GM18508 (cell line): ENCODE measurements at regions not wholly inside any gene's neighbourhood (a gene's known extent, or its start where the extent isn't known, plus 50 kb on each side); places are given as distances from the start of the nearest gene placed in this dataset.

Experiments
- ATAC-seq: cut with Tn5 transposase; IDR thresholded peaks from one replicate; pipeline ENCODE4 v1.9.1; 2021; ENCODE audit warnings: moderate number of reproducible peaks; ENCODE audit not compliant: insufficient read depth, unreplicated experiment

- no peak for ATAC-seq
Observed at GRCh38 chr3:145798696-145799537, 362.1 kb downstream of the PLOD2 start.

DNA sequence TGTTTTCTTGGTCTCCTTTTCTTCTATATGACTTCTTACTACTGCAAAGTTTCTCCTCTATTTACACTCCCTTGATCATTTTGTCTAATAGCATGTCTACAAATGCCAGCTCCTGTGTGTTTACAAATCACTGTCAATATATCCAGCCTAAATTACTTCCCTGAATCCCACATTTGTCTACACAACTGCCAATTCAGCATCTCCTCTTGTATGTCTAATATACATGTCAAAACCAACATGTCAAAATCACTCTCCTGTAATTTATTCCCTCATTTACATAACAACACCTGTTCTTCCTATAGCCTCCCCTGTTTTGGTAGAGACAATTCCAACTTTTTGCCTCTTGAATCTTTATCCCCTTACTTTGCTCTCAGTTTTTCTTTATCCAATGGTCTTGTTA lies 359.3 kb downstream of the PLOD2 start:
- no peak for ATAC-seq

DNA sequence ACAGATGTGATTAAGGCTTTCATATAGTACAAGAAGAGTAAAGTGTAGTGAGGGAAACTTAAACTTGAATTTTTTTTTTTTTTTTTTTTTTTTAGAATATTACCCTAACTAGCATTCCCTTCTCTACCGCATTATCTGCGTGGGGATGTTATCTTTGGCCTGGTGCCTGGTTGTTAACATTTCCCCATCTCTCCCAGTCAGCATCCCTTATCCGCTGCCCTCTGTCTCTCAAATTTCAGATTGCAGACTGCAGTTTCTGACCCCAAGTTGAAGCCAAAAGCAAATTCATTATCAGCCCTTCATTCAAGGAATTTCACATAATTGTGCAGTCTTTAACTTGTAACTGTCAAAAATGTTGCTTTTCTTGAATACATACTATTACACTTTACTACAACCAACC lies 353.0 kb downstream of the PLOD2 start:
- ATAC-seq, result no peak

GRCh38 chr3:145812391-145812790 lies 348.6 kb downstream of the PLOD2 start:
- no peak for ATAC-seq

GRCh38 chr3:145815707-145816413 lies 345.1 kb downstream of the PLOD2 start:
- ATAC-seq, result no peak

- peak; percentile 91 for ATAC-seq
Observed at GRCh38 chr3:145817870-145818483, 343.0 kb downstream of the PLOD2 start.

- ATAC-seq, result no peak
Observed at GRCh38 chr3:145820170-145820569, 340.8 kb downstream of the PLOD2 start.

GRCh38 chr3:145842294-145842902 lies 318.6 kb downstream of the PLOD2 start:
- ATAC-seq, result no peak

- no peak for ATAC-seq
Observed at GRCh38 chr3:145843561-145843960, 317.4 kb downstream of the PLOD2 start.

- no peak for ATAC-seq
Observed at GRCh38 chr3:145849115-145849514, 311.9 kb downstream of the PLOD2 start.

- ATAC-seq, result no peak
Observed at GRCh38 chr3:145854499-145854898, 306.5 kb downstream of the PLOD2 start.

DNA sequence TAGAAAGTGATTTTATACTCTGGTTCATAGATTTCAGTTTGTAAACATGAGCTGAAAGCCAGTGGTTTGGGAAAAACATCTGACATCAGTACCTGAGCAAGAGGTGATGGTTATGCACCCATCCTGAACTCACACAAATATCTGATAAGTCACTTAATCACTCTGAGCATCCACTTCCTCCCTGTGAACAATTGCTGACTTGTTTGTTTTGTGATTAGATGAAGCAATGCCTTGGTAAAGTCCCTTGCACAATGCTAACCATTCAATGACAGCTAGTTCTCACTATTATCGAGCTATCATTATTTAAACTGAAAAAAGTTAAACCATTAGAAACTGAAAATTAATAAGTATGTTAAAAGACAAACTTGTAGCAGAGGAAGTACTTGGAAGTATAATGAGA lies 303.0 kb downstream of the PLOD2 start:
- ATAC-seq, result peak; percentile 80

DNA sequence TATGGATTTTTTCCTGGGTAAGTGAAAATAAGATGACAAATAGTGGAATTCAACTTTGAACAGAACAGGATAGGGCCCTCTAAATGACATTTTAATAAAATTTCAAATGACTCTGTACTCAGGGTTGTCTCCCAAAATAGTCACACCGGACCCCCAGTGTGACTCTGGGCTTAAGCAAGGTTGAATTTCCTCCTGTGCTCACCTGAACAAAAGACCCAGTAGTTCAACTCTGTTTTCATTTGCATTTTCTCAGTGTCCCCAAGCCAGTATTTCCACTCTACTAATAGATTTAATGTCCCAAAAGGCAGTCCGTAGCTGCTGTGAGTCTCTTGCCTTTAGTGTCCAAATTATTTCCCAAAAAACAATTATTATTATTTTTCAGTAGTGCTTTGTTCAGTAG lies 296.6 kb downstream of the PLOD2 start:
- ATAC-seq, result no peak

- ATAC-seq, result no peak
Observed at GRCh38 chr3:145865399-145866018, 295.5 kb downstream of the PLOD2 start.

- peak; percentile 91 for ATAC-seq
Observed at GRCh38 chr3:145869958-145870357, 291.0 kb downstream of the PLOD2 start.

- no peak for ATAC-seq
Observed at GRCh38 chr3:145882436-145882835, 278.5 kb downstream of the PLOD2 start.

DNA sequence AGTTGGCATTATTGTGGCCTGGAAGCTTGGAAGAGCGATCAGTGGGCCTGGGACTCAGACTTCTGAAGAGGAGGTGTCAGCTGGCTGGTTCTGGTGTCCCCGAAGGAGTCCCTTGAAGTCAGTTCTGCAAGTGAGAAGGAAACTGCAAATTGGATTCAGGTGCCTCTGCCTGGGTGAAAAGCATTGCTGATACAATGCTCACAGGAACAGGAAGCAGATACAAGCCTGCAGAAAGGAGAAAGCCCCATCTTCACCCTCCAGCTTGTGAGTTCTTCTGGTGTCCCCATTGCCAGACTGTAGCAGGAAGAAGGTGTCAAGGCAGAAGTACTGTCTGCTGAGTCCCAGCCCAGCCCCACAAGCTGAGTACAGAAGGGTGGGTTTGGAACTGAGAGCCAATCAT lies 271.3 kb downstream of the PLOD2 start:
- no peak for ATAC-seq

DNA sequence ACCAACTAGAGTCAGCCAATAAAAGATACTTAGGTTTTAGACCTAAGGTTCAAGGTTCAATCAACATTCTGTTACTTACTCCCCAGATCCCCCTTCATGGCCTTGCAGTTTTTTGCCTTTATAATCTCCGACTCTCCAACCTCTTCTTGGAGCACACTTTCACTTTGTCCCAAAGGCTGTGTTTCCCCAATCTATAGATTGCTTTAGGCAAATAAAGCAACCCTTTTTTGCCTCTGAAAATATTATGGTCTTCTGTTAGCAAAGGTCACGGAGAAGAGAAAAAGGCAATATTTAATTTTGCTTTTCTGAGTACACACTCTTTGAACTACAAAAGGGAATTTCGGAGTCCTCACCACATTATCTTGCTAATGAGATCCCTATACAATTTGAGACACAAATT lies 268.1 kb downstream of the PLOD2 start:
- ATAC-seq, result no peak

- no peak for ATAC-seq
Observed at GRCh38 chr3:145893331-145893730, 267.7 kb downstream of the PLOD2 start.

- no peak for ATAC-seq
Observed at GRCh38 chr3:145898487-145898886, 262.5 kb downstream of the PLOD2 start.
